ENCODE measurements at regions not wholly inside any gene's neighbourhood (a gene's known extent, or its start where the extent isn't known, plus 50 kb on each side); places are given as distances from the start of the nearest gene placed in this dataset.

- Histone ChIP-seq H3K27me3 (no peaks in the 10 kb centered on the region), H3K36me3 (no peaks in the 10 kb centered on the region), H3K9me3 (no peaks in the 10 kb centered on the region), H3K4me1 (peaks cover 0 to 26% (median 23%) of the 10 kb centered on the region in 4 donors), H3K4me3 (no peak overlapping the region), H3K27ac (replicated peaks in 1 of 4) (no peak overlapping the region)
- WGBS, result 79% methylated on average over 4 of the region's 4 CpGs
- no peak for DNase-seq (ENCODE audit: extremely low spot score)
- TF ChIP-seq POLR2AphosphoS5 (IDR thresholded peaks at IDR 0.05), result no peak
- no peak for TF ChIP-seq EP300 (IDR thresholded peaks at IDR 0.05)
- TF ChIP-seq POLR2A (IDR thresholded peaks at IDR 0.05; ENCODE audit: low read depth), result no peak
- TF ChIP-seq CTCF (IDR thresholded peaks at IDR 0.05), result no peak
- intact Hi-C loops (cut with DNase I), result loop anchor here (5.0 to 10.0 kb wide), 2 partner anchors 143 to 325 kb away; no protein-coding TSS in a partner anchor
These were observed 195.6 kb upstream of the RHOBTB1 start for GRCh38 chr10:61139592-61139953.

GRCh38 chr10:61138708-61139591, 195.0 kb upstream of the RHOBTB1 start:
- intact Hi-C loops (cut with DNase I), result loop anchor here (5.0 to 10.0 kb wide), 2 partner anchors 143 to 324 kb away; no protein-coding TSS in a partner anchor
- no peak for DNase-seq (ENCODE audit: extremely low spot score)
- Histone ChIP-seq H3K36me3 (no peaks in the 10 kb centered on the region), H3K27me3 (no peaks in the 10 kb centered on the region), H3K4me3 (no peak overlapping the region), H3K4me1 (peaks cover 0 to 26% (median 23%) of the 10 kb centered on the region in 4 donors), H3K9me3 (no peaks in the 10 kb centered on the region), H3K27ac (replicated peaks in 1 of 4) (no peak overlapping the region)
- TF ChIP-seq POLR2AphosphoS5 (IDR thresholded peaks at IDR 0.05) (no peak), POLR2A (IDR thresholded peaks at IDR 0.05; ENCODE audit: low read depth) (no peak), EP300 (IDR thresholded peaks at IDR 0.05) (no peak), CTCF (IDR thresholded peaks at IDR 0.05) (no peak)
- 73% methylated on average over 5 of the region's 5 CpGs for WGBS

- TF ChIP-seq EP300 (IDR thresholded peaks at IDR 0.05) (no peak), POLR2AphosphoS5 (IDR thresholded peaks at IDR 0.05) (no peak), POLR2A (IDR thresholded peaks at IDR 0.05; ENCODE audit: low read depth) (no peak), CTCF (IDR thresholded peaks at IDR 0.05) (no peak)
- Histone ChIP-seq H3K36me3 (no peaks in the 10 kb centered on the region), H3K27ac (replicated peaks in 1 of 4) (no peak overlapping the region), H3K4me1 (peaks cover 0 to 31% (median 27%) of the 10 kb centered on the region in 4 donors), H3K9me3 (no peaks in the 10 kb centered on the region), H3K27me3 (no peaks in the 10 kb centered on the region), H3K4me3 (no peak overlapping the region)
- intact Hi-C loops (cut with DNase I), result loop anchor here (5.0 to 10.0 kb wide), 2 partner anchors 146 to 321 kb away; no protein-coding TSS in a partner anchor
- 79% methylated on average over 2 of the region's 2 CpGs for WGBS
- DNase-seq (ENCODE audit: extremely low spot score), result no peak
These were observed 192.2 kb upstream of the RHOBTB1 start for GRCh38 chr10:61136139-61136538.

- H3K27ac ChIP-seq (replicated peaks in 1 of 4), result no peak overlapping the region
- 98% methylated on average over 3 of the region's 3 CpGs for WGBS
- H3K4me1 ChIP-seq, result peaks cover 0 to 39% (median 27%) of the 10 kb centered on the region in 4 donors
- no peaks in the 10 kb centered on the region for H3K9me3 ChIP-seq
- TF ChIP-seq EP300 (IDR thresholded peaks at IDR 0.05), result no peak
- TF ChIP-seq POLR2AphosphoS5 (IDR thresholded peaks at IDR 0.05), result no peak
- no peak for TF ChIP-seq CTCF (IDR thresholded peaks at IDR 0.05)
- no peak for TF ChIP-seq POLR2A (IDR thresholded peaks at IDR 0.05; ENCODE audit: low read depth)
- H3K27me3 ChIP-seq, result no peaks in the 10 kb centered on the region
- no peak for DNase-seq (ENCODE audit: extremely low spot score)
- H3K36me3 ChIP-seq, result no peaks in the 10 kb centered on the region
- intact Hi-C loops (cut with DNase I), result loop anchor here (5.0 to 10.0 kb wide), 2 partner anchors 147 to 320 kb away; no protein-coding TSS in a partner anchor
- H3K4me3 ChIP-seq, result no peak overlapping the region
These were observed 191.3 kb upstream of the RHOBTB1 start for GRCh38 chr10:61135276-61135721.
